SJSA1 (cell line): ENCODE measurements at regions not wholly inside any gene's neighbourhood (a gene's known extent, or its start where the extent isn't known, plus 50 kb on each side); places are given as distances from the start of the nearest gene placed in this dataset.

Experiments
- DNase-seq, 2 experiments: peaks; one replicate each; pipeline ENCODE4 v3.0.0-alpha.2; 2015 to 2020; ENCODE audit warnings: low spot score in 2 of 2, low read depth in 1 of 2
- H3K27ac ChIP-seq: fragments of 250-450 bp; sonication (Bioruptor Pico); 2 replicates; pipeline ENCODE4 v1.5.1; 2020; ENCODE audit warnings: mild to moderate bottlenecking, moderate library complexity
- H3K27me3 ChIP-seq: fragments of 250-450 bp; sonication (Bioruptor Pico); replicated peaks from 2 replicates; pipeline ENCODE4 v1.5.1; 2020; ENCODE audit warnings: mild to moderate bottlenecking, moderate library complexity
- H3K36me3 ChIP-seq: fragments of 250-450 bp; sonication (Bioruptor Pico); 2 replicates; pipeline ENCODE4 v1.5.1; 2020; ENCODE audit warnings: mild to moderate bottlenecking
- H3K4me1 ChIP-seq: fragments of 250-450 bp; sonication (Bioruptor Pico); replicated peaks from 2 replicates; pipeline ENCODE4 v1.6.1; 2021; ENCODE audit warnings: mild to moderate bottlenecking
- H3K4me3 ChIP-seq: fragments of 250-450 bp; sonication (Bioruptor Pico); 2 replicates; pipeline ENCODE4 v1.5.1; 2020; ENCODE audit warnings: mild to moderate bottlenecking
- H3K9me3 ChIP-seq: fragments of 250-450 bp; sonication (Bioruptor Pico); replicated peaks from 2 replicates; pipeline ENCODE4 v1.5.1; 2020; ENCODE audit warnings: mild to moderate bottlenecking

DNA sequence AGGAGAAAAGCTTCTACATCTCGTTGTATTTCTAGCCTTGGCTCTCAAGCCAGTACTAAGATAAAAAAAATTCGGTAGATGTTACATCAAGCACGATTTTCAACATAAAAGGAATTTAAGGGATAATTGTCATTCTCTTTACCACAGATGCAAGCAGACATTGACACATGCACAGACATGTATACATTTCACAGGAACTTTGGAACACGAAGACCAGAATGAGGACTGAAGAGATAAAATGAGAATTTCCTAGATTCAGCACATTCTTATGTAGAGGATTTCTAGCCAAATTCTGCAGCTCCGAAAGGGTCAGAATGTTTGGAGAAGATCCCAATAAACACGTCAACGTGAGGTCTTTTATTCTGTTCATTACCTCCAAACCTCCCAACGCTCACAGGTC is 284.5 kb upstream of the ARGLU1 start:
- Histone ChIP-seq H3K4me3 (no peak overlapping the region), H3K27ac (no peak overlapping the region), H3K4me1 (no peaks in the 10 kb centered on the region), H3K27me3 (no peaks in the 10 kb centered on the region), H3K36me3 (no peaks in the 10 kb centered on the region), H3K9me3 (no peaks in the 10 kb centered on the region)
- no peak for DNase-seq

DNA sequence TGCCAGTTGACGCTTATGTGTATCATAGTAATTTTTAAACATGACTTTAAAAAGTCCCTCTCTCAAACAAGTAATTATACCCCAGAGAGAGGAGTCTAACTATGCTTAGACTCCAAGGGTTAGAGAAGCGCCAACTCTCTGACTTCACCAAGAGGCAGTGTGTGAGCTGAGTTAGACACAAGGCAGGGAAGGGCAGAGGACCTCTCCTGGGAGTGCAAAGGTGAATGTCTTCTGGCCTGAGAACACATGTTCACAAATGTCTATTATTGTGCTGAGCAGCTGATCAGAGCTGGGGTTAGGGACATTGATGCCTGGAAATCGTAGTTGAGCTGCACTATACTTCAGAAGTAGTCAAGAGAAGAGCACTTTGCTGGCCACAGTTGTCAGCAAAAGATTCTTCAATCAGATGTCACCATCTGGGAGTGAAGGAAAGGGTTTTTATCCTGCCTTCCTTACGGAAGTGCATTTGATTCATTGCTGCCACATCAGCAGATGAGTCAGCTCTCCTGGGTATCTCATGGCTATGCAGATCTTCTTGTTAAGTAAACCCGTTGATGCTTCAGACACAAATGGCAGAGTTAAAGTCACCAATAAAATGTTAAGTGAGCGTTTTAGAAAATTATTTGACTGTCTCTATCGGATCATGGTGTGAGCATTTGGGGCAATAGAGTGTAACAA is 283.2 kb upstream of the ARGLU1 start:
- DNase-seq, result no peak
- Histone ChIP-seq H3K4me1 (no peaks in the 10 kb centered on the region), H3K36me3 (no peaks in the 10 kb centered on the region)

DNA sequence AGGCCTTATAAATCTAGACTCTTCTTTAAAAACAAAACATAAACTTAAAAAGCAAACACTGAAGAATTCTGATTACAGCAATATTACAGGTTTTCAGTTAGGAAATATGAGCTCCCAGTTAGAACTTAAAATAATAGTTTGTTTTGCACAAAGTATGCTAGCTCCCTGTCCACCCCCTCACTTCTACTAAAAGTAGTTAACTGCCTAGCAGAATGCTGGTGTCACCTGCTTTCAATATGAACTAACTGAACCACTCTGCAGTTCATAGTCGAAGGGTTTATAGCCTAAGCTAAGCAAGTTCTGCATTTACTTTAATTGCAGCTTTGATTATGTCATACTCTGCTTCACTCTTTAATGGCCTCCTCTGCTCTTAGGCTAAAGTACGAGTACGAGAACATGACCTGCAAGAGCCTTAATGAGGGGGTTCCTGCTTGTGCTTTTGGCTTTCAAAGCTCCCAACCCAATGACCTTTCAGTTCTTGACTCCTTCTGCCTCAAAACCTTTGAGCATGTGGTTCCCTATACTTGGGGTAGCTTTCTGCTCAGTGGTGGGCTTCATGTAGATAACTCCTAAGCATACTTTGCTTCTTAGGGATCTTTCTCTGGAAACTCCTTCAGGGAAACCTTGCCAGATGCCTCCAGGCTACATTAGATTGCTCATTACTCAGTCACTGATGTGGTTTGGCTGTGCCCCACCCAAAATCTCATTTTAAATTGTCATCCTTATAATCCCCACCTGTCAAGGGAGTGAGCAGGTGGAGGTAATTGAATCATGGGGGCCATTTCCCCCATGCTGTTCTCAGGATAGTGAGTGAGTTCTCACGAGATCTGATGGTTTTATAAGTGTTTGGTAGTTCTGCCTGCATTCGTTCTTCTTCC is 278.9 kb upstream of the ARGLU1 start:
- no peak for DNase-seq
- Histone ChIP-seq H3K9me3 (no peaks in the 10 kb centered on the region), H3K27me3 (no peaks in the 10 kb centered on the region), H3K36me3 (no peaks in the 10 kb centered on the region), H3K27ac (no peak overlapping the region), H3K4me3 (no peak overlapping the region), H3K4me1 (no peaks in the 10 kb centered on the region)

More for the DNA sequence above, 283.2 kb upstream of the ARGLU1 start:
- Histone ChIP-seq H3K4me3 (no peak overlapping the region), H3K9me3 (no peaks in the 10 kb centered on the region), H3K27me3 (no peaks in the 10 kb centered on the region), H3K27ac (no peak overlapping the region)

DNA sequence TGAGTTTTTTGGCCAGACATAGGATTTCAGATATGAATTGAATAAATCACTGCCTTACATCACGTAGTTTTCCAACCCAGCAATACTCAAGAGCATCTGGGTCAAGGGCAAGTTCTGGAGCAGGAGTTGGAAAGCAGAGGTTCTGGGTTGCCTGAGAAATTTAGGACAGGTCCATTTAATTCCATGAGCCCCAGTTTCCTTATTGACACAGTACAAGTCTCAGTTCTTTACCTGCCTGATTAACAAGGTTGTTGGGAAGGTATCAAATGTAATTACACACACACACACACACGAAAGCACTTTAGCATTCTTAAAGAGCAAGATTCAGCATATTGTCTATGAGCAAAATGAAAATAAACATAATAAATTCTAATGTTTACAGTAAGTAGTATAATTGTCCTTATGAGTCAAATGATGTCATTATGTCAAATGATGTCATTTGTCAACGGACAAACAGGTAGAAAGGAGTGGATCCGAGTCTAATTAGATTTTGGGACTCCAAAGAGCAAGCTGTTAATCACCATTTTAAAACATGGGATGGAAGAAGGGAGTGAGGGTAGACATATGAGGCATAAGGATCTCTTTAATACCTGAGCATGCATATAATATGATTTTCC is 268.4 kb upstream of the ARGLU1 start:
- Histone ChIP-seq H3K27ac (no peak overlapping the region), H3K9me3 (no peaks in the 10 kb centered on the region), H3K27me3 (peaks cover 5% of the 10 kb centered on the region), H3K4me3 (no peak overlapping the region), H3K36me3 (no peaks in the 10 kb centered on the region), H3K4me1 (no peaks in the 10 kb centered on the region)
- DNase-seq, result no peak

DNA sequence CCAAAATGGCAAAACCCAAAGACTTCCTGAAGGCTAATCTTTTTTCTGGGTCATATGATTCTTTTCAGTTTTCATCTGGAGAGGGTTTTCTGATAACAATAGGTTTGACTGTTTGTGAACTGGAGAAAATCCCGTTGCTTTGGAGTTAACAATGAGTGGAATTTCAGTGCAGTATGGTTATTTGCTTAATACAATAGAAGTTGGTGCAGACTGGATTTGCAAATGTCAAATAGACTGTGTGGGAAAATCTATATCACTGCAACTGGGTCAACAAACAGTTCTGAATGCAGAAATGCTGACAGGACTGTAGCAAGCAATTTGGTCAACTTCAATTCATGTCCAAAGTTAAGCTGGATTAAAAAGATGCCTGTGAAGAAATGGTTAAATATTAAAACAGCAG is 267.5 kb upstream of the ARGLU1 start:
- H3K4me3 ChIP-seq, result no peak overlapping the region
- no peaks in the 10 kb centered on the region for H3K9me3 ChIP-seq
- no peaks in the 10 kb centered on the region for H3K4me1 ChIP-seq
- H3K27ac ChIP-seq, result no peak overlapping the region
- no peaks in the 10 kb centered on the region for H3K36me3 ChIP-seq
- peaks cover 5% of the 10 kb centered on the region for H3K27me3 ChIP-seq
- no peak for DNase-seq

DNA sequence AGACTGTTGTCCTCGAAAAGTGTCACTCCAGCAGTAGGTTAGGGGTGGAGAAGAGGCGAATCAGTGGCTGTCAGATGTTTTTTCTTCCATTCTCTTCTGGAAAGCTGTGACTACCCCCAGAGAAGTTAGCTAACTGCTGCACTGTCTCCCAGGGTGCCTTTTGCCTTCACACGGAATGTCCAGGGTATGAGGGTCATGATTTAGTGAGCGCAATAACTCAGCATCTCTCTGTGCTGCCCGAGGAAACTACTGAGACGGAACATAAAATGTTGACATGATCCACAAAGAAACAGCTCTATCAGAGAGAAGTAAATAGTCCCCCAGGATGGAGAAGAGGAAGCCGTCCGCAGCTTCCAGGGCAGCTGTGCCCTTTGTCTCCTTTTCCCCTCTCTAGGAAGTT is 254.0 kb upstream of the ARGLU1 start:
- Histone ChIP-seq H3K9me3 (no peaks in the 10 kb centered on the region), H3K36me3 (no peaks in the 10 kb centered on the region), H3K27me3 (no peaks in the 10 kb centered on the region), H3K4me3 (no peak overlapping the region), H3K27ac (no peak overlapping the region), H3K4me1 (no peaks in the 10 kb centered on the region)
- DNase-seq, result no peak

DNA sequence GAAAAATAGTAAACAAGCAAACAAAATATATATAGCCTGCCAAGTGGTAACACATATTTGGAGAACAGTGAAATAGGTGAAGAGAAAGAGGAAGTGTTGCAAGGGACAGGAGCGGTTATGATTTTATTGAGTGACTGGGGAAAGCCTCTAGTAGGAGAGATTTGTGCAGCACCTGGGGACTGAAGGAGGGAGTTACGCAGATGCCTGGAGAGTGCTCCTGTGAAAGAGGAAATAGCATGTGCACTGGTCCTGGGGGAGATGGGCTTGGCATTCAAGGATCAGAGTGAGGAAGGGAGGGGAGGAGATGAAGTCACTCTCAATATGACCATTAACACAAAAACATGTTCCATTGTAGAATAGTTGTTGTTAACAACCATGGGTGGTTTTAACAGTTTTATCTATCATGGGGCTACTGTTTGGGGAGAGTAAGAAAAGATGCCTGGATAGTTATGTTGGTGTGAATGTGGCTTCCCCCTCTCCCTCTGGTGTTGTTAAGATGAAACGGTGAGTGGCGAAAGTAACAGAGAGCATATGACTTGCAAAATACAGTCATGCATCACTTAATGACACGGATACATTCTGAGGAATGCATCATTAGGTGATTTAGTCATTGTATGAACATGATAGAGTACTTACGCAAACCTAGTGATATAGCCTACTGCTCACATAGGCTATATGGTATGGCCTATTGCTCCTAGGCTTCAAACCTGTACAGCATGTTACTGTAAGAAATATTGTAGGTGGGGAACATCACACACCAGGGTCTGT is 251.7 kb upstream of the ARGLU1 start:
- H3K27ac ChIP-seq, result no peak overlapping the region
- H3K27me3 ChIP-seq, result no peaks in the 10 kb centered on the region
- no peaks in the 10 kb centered on the region for H3K9me3 ChIP-seq
- no peaks in the 10 kb centered on the region for H3K4me1 ChIP-seq
- no peaks in the 10 kb centered on the region for H3K36me3 ChIP-seq
- no peak overlapping the region for H3K4me3 ChIP-seq
- DNase-seq, result no peak

DNA sequence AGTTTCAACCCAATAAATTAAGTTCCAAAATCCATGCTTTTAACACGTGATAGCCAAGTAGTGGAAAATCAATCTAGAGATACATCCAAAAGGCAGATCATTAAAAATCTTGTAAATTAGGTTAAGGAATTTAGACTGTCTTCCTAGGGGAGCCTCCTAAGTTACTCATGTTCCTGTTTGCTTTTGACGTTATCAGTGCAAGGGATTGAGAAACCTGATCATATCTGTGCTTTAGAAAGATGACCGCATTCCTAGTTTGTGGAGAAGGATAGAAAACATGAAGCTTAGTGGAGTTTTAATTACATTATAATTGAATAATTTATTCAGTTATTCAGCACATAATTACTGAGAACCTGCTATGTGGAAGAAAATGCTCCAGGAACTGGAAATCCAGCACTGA is 251.0 kb upstream of the ARGLU1 start:
- no peak for DNase-seq
- Histone ChIP-seq H3K27ac (no peak overlapping the region), H3K36me3 (no peaks in the 10 kb centered on the region), H3K4me1 (no peaks in the 10 kb centered on the region), H3K4me3 (no peak overlapping the region), H3K9me3 (no peaks in the 10 kb centered on the region), H3K27me3 (no peaks in the 10 kb centered on the region)

DNA sequence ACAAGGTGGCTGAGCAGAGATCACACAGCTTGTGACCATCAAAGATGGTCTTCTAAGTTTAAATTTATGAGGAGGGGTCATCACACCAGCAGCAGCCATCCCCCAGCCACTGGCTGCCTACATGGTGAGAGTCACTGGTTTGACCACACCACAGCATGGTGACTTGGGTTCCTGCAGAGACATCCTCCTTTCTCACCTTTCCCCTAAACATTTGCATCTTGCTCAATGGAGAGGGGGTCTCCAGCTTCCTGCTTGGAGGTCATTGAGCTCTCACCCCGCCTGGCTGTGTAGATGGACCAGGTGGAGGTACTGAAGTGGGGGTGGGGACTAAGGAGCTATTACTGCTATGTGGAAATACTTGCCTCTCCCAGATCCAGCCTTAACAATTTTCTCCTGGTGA is 247.6 kb upstream of the ARGLU1 start:
- H3K27ac ChIP-seq, result no peak overlapping the region
- H3K27me3 ChIP-seq, result no peaks in the 10 kb centered on the region
- H3K4me1 ChIP-seq, result no peaks in the 10 kb centered on the region
- no peak for DNase-seq
- H3K4me3 ChIP-seq, result no peak overlapping the region
- no peaks in the 10 kb centered on the region for H3K9me3 ChIP-seq
- no peaks in the 10 kb centered on the region for H3K36me3 ChIP-seq

DNA sequence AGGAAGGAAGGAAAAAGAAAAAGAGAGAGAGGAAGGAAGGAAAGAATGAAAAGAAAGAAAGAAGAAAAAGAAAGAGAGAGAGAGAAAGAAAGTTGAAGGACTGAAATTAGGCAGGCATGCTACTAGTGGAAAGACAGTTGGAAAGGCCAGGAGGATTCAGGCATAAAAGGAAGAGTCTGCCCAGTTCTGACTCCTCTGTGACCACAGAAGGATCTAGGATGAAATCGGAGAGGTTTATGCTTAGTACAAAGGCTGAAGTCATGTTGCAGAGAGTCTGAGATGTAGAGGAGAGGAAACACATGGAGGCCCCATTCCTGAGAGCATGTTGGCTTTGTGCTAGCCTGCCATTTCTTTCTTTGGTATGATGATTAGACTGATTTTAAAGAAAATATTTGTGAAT is 246.5 kb upstream of the ARGLU1 start:
- Histone ChIP-seq H3K27ac (no peak overlapping the region), H3K4me1 (no peaks in the 10 kb centered on the region), H3K27me3 (no peaks in the 10 kb centered on the region), H3K9me3 (no peaks in the 10 kb centered on the region), H3K4me3 (no peak overlapping the region), H3K36me3 (no peaks in the 10 kb centered on the region)
- no peak for DNase-seq

DNA sequence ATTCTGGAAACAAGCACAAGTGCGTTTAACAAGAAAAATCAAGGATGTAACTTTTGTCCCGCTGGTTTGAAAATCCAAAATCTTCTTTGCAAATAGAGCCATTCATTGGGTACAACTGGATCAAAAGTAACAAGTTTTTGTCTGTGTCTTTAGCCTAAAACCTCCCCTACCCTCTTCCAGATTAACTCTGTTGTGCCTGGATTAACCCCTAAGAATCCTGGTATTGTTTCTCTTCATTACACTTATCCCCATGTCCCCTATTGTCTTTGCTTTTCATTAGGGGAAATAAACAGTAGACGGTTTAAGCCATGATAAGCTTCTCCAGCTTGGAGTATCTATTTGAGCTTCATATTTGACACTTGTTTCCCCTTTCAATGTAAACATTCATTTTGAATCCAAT is 242.1 kb upstream of the ARGLU1 start:
- Histone ChIP-seq H3K4me3 (no peak overlapping the region), H3K36me3 (no peaks in the 10 kb centered on the region), H3K9me3 (no peaks in the 10 kb centered on the region), H3K27me3 (no peaks in the 10 kb centered on the region), H3K27ac (no peak overlapping the region), H3K4me1 (no peaks in the 10 kb centered on the region)
- DNase-seq, result no peak

DNA sequence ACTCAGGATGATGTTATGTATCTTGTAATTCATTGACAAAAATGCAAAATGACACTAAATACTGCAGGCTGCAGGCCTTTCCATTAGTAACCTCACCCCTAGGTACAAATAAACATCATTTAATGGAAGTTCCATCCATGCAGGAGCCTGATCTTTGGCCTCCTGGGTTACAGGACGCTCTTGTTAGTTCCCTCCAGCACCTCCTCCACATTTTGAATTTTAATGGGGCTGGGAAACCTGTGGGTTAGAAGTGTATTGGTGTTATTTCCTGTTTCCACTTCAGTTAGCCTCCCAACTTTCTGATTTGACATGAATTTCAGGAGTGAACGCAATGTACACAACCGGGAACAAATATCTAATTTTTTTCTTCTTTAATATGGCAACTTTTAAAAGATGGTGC is 237.1 kb upstream of the ARGLU1 start:
- DNase-seq, result no peak
- no peaks in the 10 kb centered on the region for H3K36me3 ChIP-seq
- H3K9me3 ChIP-seq, result no peaks in the 10 kb centered on the region
- no peak overlapping the region for H3K4me3 ChIP-seq
- H3K27ac ChIP-seq, result no peak overlapping the region
- no peaks in the 10 kb centered on the region for H3K4me1 ChIP-seq
- H3K27me3 ChIP-seq, result no peaks in the 10 kb centered on the region

DNA sequence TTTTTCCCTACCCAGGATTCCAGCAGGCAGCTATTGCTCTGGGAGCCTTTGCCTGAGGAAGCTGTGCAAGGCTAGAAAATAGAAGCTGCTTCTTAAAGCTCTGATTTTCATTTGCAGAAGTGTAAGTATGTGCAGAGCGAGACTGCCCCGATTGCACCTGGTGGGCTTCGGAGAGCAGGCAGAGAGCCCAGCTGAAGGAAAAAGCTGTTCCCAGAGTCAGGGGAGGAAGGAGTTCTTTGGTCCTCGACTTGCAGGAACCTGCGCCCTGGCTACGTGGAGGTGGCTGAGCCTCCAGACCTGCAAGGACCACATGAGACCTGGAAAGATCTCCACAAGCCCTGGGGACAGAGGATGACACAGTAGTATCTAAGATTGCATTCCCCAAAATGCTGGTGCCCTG is 235.0 kb upstream of the ARGLU1 start:
- Histone ChIP-seq H3K27ac (no peak overlapping the region), H3K9me3 (no peaks in the 10 kb centered on the region; the same call in 1 of the 2 replicates), H3K4me3 (no peak overlapping the region), H3K4me1 (no peaks in the 10 kb centered on the region), H3K27me3 (no peaks in the 10 kb centered on the region), H3K36me3 (no peaks in the 10 kb centered on the region)
- DNase-seq, result no peak
